Hepatic stellate cell (primary cell): ENCODE measurements at regions not wholly inside any gene's neighbourhood (a gene's known extent, or its start where the extent isn't known, plus 50 kb on each side); places are given as distances from the start of the nearest gene placed in this dataset.
"Not testable (repeated sequence)": the region's sequence is repeated elsewhere in the genome, so short reads cannot be mapped to it uniquely, and the experiment has no call there.

ENCODE experiments used
- DNase-seq: peaks from one replicate; pipeline ENCODE4 v3.0.0; 2011; ENCODE audit warnings: low spot score

- not testable (repeated sequence) for DNase-seq
These were observed 61.3 kb downstream of the SYF2 start for GRCh38 chr1:25171013-25171412.

GRCh38 chr1:25170439-25170838 lies 61.9 kb downstream of the SYF2 start:
- no peak for DNase-seq

GRCh38 chr1:25169610-25170009 lies 62.7 kb downstream of the SYF2 start:
- DNase-seq = no peak

GRCh38 chr1:25169168-25169567 lies 63.1 kb downstream of the SYF2 start:
- DNase-seq = no peak

GRCh38 chr1:25168193-25169071 lies 63.9 kb downstream of the SYF2 start:
- DNase-seq = no peak

GRCh38 chr1:25167269-25168192 lies 64.8 kb downstream of the SYF2 start:
- DNase-seq = no peak

- DNase-seq = no peak
These were observed 65.5 kb downstream of the SYF2 start for GRCh38 chr1:25166847-25167246.

- DNase-seq = no peak
These were observed 68.3 kb downstream of the SYF2 start for GRCh38 chr1:25163986-25164385.

GRCh38 chr1:25161981-25162380 lies 70.3 kb downstream of the SYF2 start:
- no peak for DNase-seq

- DNase-seq = no peak
These were observed 74.5 kb downstream of the SYF2 start for GRCh38 chr1:25157846-25158245.

GRCh38 chr1:25150985-25151495 lies 81.3 kb downstream of the SYF2 start:
- no peak for DNase-seq

- no peak for DNase-seq
These were observed 83.5 kb downstream of the SYF2 start for GRCh38 chr1:25148673-25149300.

GRCh38 chr1:25146451-25146855 lies 85.8 kb downstream of the SYF2 start:
- no peak for DNase-seq

GRCh38 chr1:25145775-25146393 lies 86.4 kb downstream of the SYF2 start:
- no peak for DNase-seq

- DNase-seq = no peak
These were observed 92.1 kb downstream of the SYF2 start for GRCh38 chr1:25140073-25140797.

- no peak for DNase-seq
These were observed 94.5 kb downstream of the SYF2 start for GRCh38 chr1:25137521-25138395.

GRCh38 chr1:25137106-25137505 lies 95.2 kb downstream of the SYF2 start:
- DNase-seq = no peak

- DNase-seq = no peak
These were observed 96.4 kb downstream of the SYF2 start for GRCh38 chr1:25135909-25136308.

GRCh38 chr1:25134801-25135461 lies 97.4 kb downstream of the SYF2 start:
- no peak for DNase-seq

GRCh38 chr1:25134307-25134706 lies 98.0 kb downstream of the SYF2 start:
- no peak for DNase-seq
